ENCODE measurements at regions not wholly inside any gene's neighbourhood (a gene's known extent, or its start where the extent isn't known, plus 50 kb on each side); places are given as distances from the start of the nearest gene placed in this dataset.

- CTCF ChIA-PET, result no interaction called here
Observed at GRCh38 chr1:30129421-30130055, 593.8 kb downstream of the MATN1 start.

GRCh38 chr1:30129001-30129408 is 594.4 kb downstream of the MATN1 start:
- no peak for DNase-seq
- no peaks in the 10 kb centered on the region for H3K36me3 Mint-ChIP-seq
- no peak overlapping the region for H3K4me3 Mint-ChIP-seq
- no peak for ATAC-seq
- H3K9me3 Mint-ChIP-seq (ENCODE audit: low read depth), result no peaks in the 10 kb centered on the region
- no peaks in the 10 kb centered on the region for H3K4me1 Mint-ChIP-seq
- H3K27ac Mint-ChIP-seq, result no peak overlapping the region
- H3K27me3 Mint-ChIP-seq, result no peaks in the 10 kb centered on the region
- CTCF ChIA-PET, result no interaction called here

More at GRCh38 chr1:30129421-30130055, 593.8 kb downstream of the MATN1 start:
- Mint-ChIP-seq H3K4me1 (no peaks in the 10 kb centered on the region), H3K9me3 (ENCODE audit: low read depth) (no peaks in the 10 kb centered on the region), H3K36me3 (no peaks in the 10 kb centered on the region), H3K27ac (no peak overlapping the region), H3K27me3 (no peaks in the 10 kb centered on the region), H3K4me3 (no peak overlapping the region)
- ATAC-seq (no peak), DNase-seq (no peak)

GRCh38 chr1:30126848-30127247 is 596.5 kb downstream of the MATN1 start:
- Mint-ChIP-seq H3K4me3 (no peak overlapping the region), H3K36me3 (no peaks in the 10 kb centered on the region), H3K27me3 (no peaks in the 10 kb centered on the region), H3K4me1 (no peaks in the 10 kb centered on the region), H3K27ac (no peak overlapping the region), H3K9me3 (ENCODE audit: low read depth) (no peaks in the 10 kb centered on the region)
- DNase-seq (no peak), ATAC-seq (no peak)
- CTCF ChIA-PET, result interaction anchor here (0.6 kb wide), 1 partner anchor 591 kb away, joined by 4 read pairs; no protein-coding TSS in a partner anchor

GRCh38 chr1:30125821-30126170 is 597.6 kb downstream of the MATN1 start:
- H3K36me3 Mint-ChIP-seq, result no peaks in the 10 kb centered on the region
- ATAC-seq, result no peak
- H3K9me3 Mint-ChIP-seq (ENCODE audit: low read depth), result no peaks in the 10 kb centered on the region
- H3K4me1 Mint-ChIP-seq, result no peaks in the 10 kb centered on the region
- CTCF ChIA-PET, result no interaction called here
- DNase-seq, result no peak
- no peak overlapping the region for H3K4me3 Mint-ChIP-seq
- H3K27me3 Mint-ChIP-seq, result no peaks in the 10 kb centered on the region
- H3K27ac Mint-ChIP-seq, result no peak overlapping the region

- DNase-seq, result no peak
- no peak overlapping the region for H3K27ac Mint-ChIP-seq
- H3K36me3 Mint-ChIP-seq, result no peaks in the 10 kb centered on the region
- no peaks in the 10 kb centered on the region for H3K4me1 Mint-ChIP-seq
- no peaks in the 10 kb centered on the region for H3K27me3 Mint-ChIP-seq
- CTCF ChIA-PET, result no interaction called here
- ATAC-seq, result no peak
- H3K9me3 Mint-ChIP-seq (ENCODE audit: low read depth), result no peaks in the 10 kb centered on the region
- no peak overlapping the region for H3K4me3 Mint-ChIP-seq
Observed at GRCh38 chr1:30125021-30125820, 598.2 kb downstream of the MATN1 start.

- DNase-seq, result no peak
- CTCF ChIA-PET, result no interaction called here
- no peak overlapping the region for H3K27ac Mint-ChIP-seq
Observed at GRCh38 chr1:30123896-30124295, 599.5 kb downstream of the MATN1 start.

GRCh38 chr1:30123036-30123435 is 600.3 kb downstream of the MATN1 start:
- ATAC-seq (no peak), DNase-seq (no peak)
- H3K36me3 Mint-ChIP-seq, result no peaks in the 10 kb centered on the region
- CTCF ChIA-PET, result no interaction called here
- no peaks in the 10 kb centered on the region for H3K27me3 Mint-ChIP-seq
- H3K4me3 Mint-ChIP-seq, result no peak overlapping the region
- H3K27ac Mint-ChIP-seq, result no peak overlapping the region
- no peaks in the 10 kb centered on the region for H3K9me3 Mint-ChIP-seq (ENCODE audit: low read depth)
- H3K4me1 Mint-ChIP-seq, result no peaks in the 10 kb centered on the region

More at GRCh38 chr1:30123896-30124295, 599.5 kb downstream of the MATN1 start:
- H3K4me3 Mint-ChIP-seq, result no peak overlapping the region
- H3K27me3 Mint-ChIP-seq, result no peaks in the 10 kb centered on the region
- H3K36me3 Mint-ChIP-seq, result no peaks in the 10 kb centered on the region
- no peaks in the 10 kb centered on the region for H3K4me1 Mint-ChIP-seq
- ATAC-seq, result no peak
- no peaks in the 10 kb centered on the region for H3K9me3 Mint-ChIP-seq (ENCODE audit: low read depth)

GRCh38 chr1:30120245-30121000 is 603.0 kb downstream of the MATN1 start:
- ATAC-seq (no peak), DNase-seq (no peak)
- no peaks in the 10 kb centered on the region for H3K36me3 Mint-ChIP-seq
- no peaks in the 10 kb centered on the region for H3K4me1 Mint-ChIP-seq
- H3K9me3 Mint-ChIP-seq (ENCODE audit: low read depth), result no peaks in the 10 kb centered on the region
- H3K27me3 Mint-ChIP-seq, result no peaks in the 10 kb centered on the region
- H3K27ac Mint-ChIP-seq, result no peak overlapping the region
- CTCF ChIA-PET, result no interaction called here
- H3K4me3 Mint-ChIP-seq, result no peak overlapping the region

- no peaks in the 10 kb centered on the region for H3K9me3 Mint-ChIP-seq (ENCODE audit: low read depth)
- H3K4me1 Mint-ChIP-seq, result no peaks in the 10 kb centered on the region
- H3K4me3 Mint-ChIP-seq, result no peak overlapping the region
- no peak overlapping the region for H3K27ac Mint-ChIP-seq
- no peak for ATAC-seq
- no peak for DNase-seq
- CTCF ChIA-PET, result no interaction called here
- H3K36me3 Mint-ChIP-seq, result no peaks in the 10 kb centered on the region
- H3K27me3 Mint-ChIP-seq, result no peaks in the 10 kb centered on the region
Observed at GRCh38 chr1:30117685-30118084, 605.7 kb downstream of the MATN1 start.

GRCh38 chr1:30111431-30111830 is 612.0 kb downstream of the MATN1 start:
- no peak overlapping the region for H3K4me3 Mint-ChIP-seq
- ATAC-seq (no peak), DNase-seq (no peak)
- H3K27me3 Mint-ChIP-seq, result peaks cover 25% of the 10 kb centered on the region
- no peaks in the 10 kb centered on the region for H3K9me3 Mint-ChIP-seq (ENCODE audit: low read depth)
- CTCF ChIA-PET, result no interaction called here
- no peaks in the 10 kb centered on the region for H3K36me3 Mint-ChIP-seq
- no peaks in the 10 kb centered on the region for H3K4me1 Mint-ChIP-seq
- H3K27ac Mint-ChIP-seq, result no peak overlapping the region

GRCh38 chr1:30110846-30111245 is 612.5 kb downstream of the MATN1 start:
- Mint-ChIP-seq H3K36me3 (no peaks in the 10 kb centered on the region), H3K4me3 (no peak overlapping the region), H3K9me3 (ENCODE audit: low read depth) (no peaks in the 10 kb centered on the region), H3K4me1 (no peaks in the 10 kb centered on the region), H3K27me3 (peaks cover 25% of the 10 kb centered on the region), H3K27ac (no peak overlapping the region)
- no peak for DNase-seq
- ATAC-seq, result no peak
- CTCF ChIA-PET, result no interaction called here

- H3K36me3 Mint-ChIP-seq, result no peaks in the 10 kb centered on the region
- CTCF ChIA-PET, result no interaction called here
- no peak overlapping the region for H3K4me3 Mint-ChIP-seq
- DNase-seq, result no peak
- no peaks in the 10 kb centered on the region for H3K4me1 Mint-ChIP-seq
- H3K27ac Mint-ChIP-seq, result no peak overlapping the region
- no peak for ATAC-seq
- H3K9me3 Mint-ChIP-seq (ENCODE audit: low read depth), result no peaks in the 10 kb centered on the region
- H3K27me3 Mint-ChIP-seq, result peaks cover 25% of the 10 kb centered on the region
Observed at GRCh38 chr1:30109853-30110252, 613.5 kb downstream of the MATN1 start.

- CTCF ChIA-PET, result no interaction called here
- no peak overlapping the region for H3K27ac Mint-ChIP-seq
- H3K4me1 Mint-ChIP-seq, result no peaks in the 10 kb centered on the region
Observed at GRCh38 chr1:30108186-30108585, 615.2 kb downstream of the MATN1 start.

GRCh38 chr1:30106125-30106524 is 617.3 kb downstream of the MATN1 start:
- Mint-ChIP-seq H3K27me3 (peaks cover 20% of the 10 kb centered on the region), H3K4me1 (no peaks in the 10 kb centered on the region), H3K4me3 (no peak overlapping the region), H3K36me3 (no peaks in the 10 kb centered on the region), H3K9me3 (ENCODE audit: low read depth) (no peaks in the 10 kb centered on the region), H3K27ac (no peak overlapping the region)
- CTCF ChIA-PET, result no interaction called here
- ATAC-seq (no peak), DNase-seq (no peak)

More at GRCh38 chr1:30108186-30108585, 615.2 kb downstream of the MATN1 start:
- ATAC-seq (no peak), DNase-seq (no peak)
- Mint-ChIP-seq H3K36me3 (no peaks in the 10 kb centered on the region), H3K9me3 (ENCODE audit: low read depth) (no peaks in the 10 kb centered on the region), H3K27me3 (peaks cover 25% of the 10 kb centered on the region), H3K4me3 (no peak overlapping the region)

Data from activated CD8-positive, alpha-beta memory T cell treated with anti-CD3 and anti-CD28 coated beads, Interleukin-2, amount 10 ng/mL, durations not matched to agents 7 days and 5 days (primary cell).